Bronchial epithelial cell (primary cell): ENCODE measurements at regions not wholly inside any gene's neighbourhood (a gene's known extent, or its start where the extent isn't known, plus 50 kb on each side); places are given as distances from the start of the nearest gene placed in this dataset.

Source experiments
- DNase-seq: peaks from one replicate; pipeline ENCODE4 v3.0.0-alpha.2; 2010; ENCODE audit warnings: low read depth
- FAIRE-seq: peaks from 2 replicates; lab custom pipeline; 2011; peaks lifted over from hg19 to GRCh38; lab: Jason Lieb, UNC
- H3K27me3 ChIP-seq: 2 replicates; pipeline ENCODE4 v1.5.1; 2011; ENCODE audit warnings: low read length; ENCODE audit not compliant: control insufficient read depth, insufficient read depth
- H3K36me3 ChIP-seq: 2 replicates; pipeline ENCODE4 v1.5.1; 2011; ENCODE audit warnings: low read length; ENCODE audit not compliant: control insufficient read depth, insufficient read depth
- H3K4me3 ChIP-seq: 2 replicates; pipeline ENCODE4 v1.5.1; 2011; ENCODE audit warnings: mild to moderate bottlenecking, low read depth, low read length, control low read depth
- CTCF ChIP-seq: IDR thresholded peaks from 2 replicates; pipeline ENCODE4 v1.5.1; 2011; ENCODE audit warnings: mild to moderate bottlenecking, moderate library complexity, low read length, control low read depth, inconsistent platforms; ENCODE audit not compliant: insufficient read depth, severe bottlenecking

DNA sequence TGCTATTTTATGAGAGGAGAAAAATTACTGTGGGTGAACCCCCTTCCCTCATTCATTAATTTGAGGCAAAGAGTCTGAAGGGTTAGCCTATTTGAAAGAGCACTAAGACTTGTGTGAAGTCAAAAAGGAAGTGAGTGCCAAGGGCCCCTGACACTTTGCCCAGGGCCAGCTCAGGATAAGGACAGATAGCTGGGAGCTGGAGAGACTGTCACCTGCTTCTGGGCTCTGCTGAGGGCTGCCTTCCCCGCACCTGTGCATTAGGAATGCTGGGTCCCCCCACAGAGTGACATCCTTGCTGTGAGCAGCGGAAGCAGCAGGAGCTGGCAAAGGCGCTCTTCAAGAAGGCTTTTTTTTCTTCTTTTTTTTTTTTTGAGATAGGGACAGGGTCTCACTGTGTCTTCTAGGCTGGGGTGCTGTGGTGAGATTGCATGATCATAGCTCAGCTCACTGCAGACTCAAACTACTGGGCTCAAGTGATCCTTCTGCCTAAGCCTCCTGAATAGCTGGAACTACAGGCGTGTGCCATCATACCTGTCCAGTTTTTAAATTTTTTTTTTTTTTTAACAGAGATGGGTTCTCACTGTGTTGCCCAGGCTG is 148.3 kb downstream of the AQP4 start:
- FAIRE-seq, result no peak
- TF ChIP-seq CTCF, result no peak
- H3K27me3 ChIP-seq, result no peaks in the 10 kb centered on the region

GRCh38 chr18:26714739-26715138 is 150.8 kb downstream of the AQP4 start:
- Histone ChIP-seq H3K36me3 (no peaks in the 10 kb centered on the region), H3K4me3 (no peak overlapping the region), H3K27me3 (no peaks in the 10 kb centered on the region)
- FAIRE-seq (no peak), DNase-seq (no peak)
- TF ChIP-seq CTCF, result no peak

More for the DNA sequence above, 148.3 kb downstream of the AQP4 start:
- no peak for DNase-seq
- Histone ChIP-seq H3K4me3 (no peak overlapping the region), H3K36me3 (no peaks in the 10 kb centered on the region)

GRCh38 chr18:26711756-26712155 is 153.8 kb downstream of the AQP4 start:
- H3K4me3 ChIP-seq, result no peak overlapping the region
- TF ChIP-seq CTCF, result no peak
- DNase-seq, result no peak
- no peaks in the 10 kb centered on the region for H3K27me3 ChIP-seq
- FAIRE-seq, result no peak
- H3K36me3 ChIP-seq, result no peaks in the 10 kb centered on the region

- FAIRE-seq, result no peak
- H3K4me3 ChIP-seq, result no peak overlapping the region
- DNase-seq, result no peak
- no peaks in the 10 kb centered on the region for H3K27me3 ChIP-seq
- H3K36me3 ChIP-seq, result no peaks in the 10 kb centered on the region
- TF ChIP-seq CTCF, result no peak
These were observed 154.9 kb downstream of the AQP4 start for GRCh38 chr18:26710470-26711096.

GRCh38 chr18:26709897-26710296 is 155.6 kb downstream of the AQP4 start:
- H3K4me3 ChIP-seq, result no peak overlapping the region
- FAIRE-seq (no peak), DNase-seq (no peak)
- TF ChIP-seq CTCF, result no peak
- no peaks in the 10 kb centered on the region for H3K27me3 ChIP-seq
- H3K36me3 ChIP-seq, result no peaks in the 10 kb centered on the region
